ENCODE measurements at regions not wholly inside any gene's neighbourhood (a gene's known extent, or its start where the extent isn't known, plus 50 kb on each side); places are given as distances from the start of the nearest gene placed in this dataset.

- Mint-ChIP-seq H3K27ac (no peak overlapping the region), H3K4me1 (peaks cover 5% of the 10 kb centered on the region), H3K4me3 (no peak overlapping the region), H3K9me3 (peaks cover 26% of the 10 kb centered on the region), H3K27me3 (ENCODE audit: low read depth) (no peaks in the 10 kb centered on the region), H3K36me3 (peaks cover 6% of the 10 kb centered on the region)
- DNase-seq (ENCODE audit: low spot score in 2 of 2, unreplicated experiment in 2 of 2): no peak
- TF ChIP-seq CTCF (IDR thresholded peaks at IDR 0.05; ENCODE audit: unreplicated experiment): no peak
These were observed 180.0 kb upstream of the SMLR1 start for GRCh38 chr6:130647246-130647645.

- no peaks in the 10 kb centered on the region for H3K27me3 Mint-ChIP-seq (ENCODE audit: low read depth)
- H3K36me3 Mint-ChIP-seq: no peaks in the 10 kb centered on the region
- no peak overlapping the region for H3K27ac Mint-ChIP-seq
- H3K4me1 Mint-ChIP-seq: no peaks in the 10 kb centered on the region
- DNase-seq (ENCODE audit: low spot score in 2 of 2, unreplicated experiment in 2 of 2): no peak
- H3K9me3 Mint-ChIP-seq: peaks cover 4% of the 10 kb centered on the region
- no peak for TF ChIP-seq CTCF (IDR thresholded peaks at IDR 0.05; ENCODE audit: unreplicated experiment)
- H3K4me3 Mint-ChIP-seq: no peak overlapping the region
These were observed 171.6 kb upstream of the SMLR1 start for GRCh38 chr6:130655586-130655985.

GRCh38 chr6:130661077-130661476, 166.1 kb upstream of the SMLR1 start:
- TF ChIP-seq CTCF (IDR thresholded peaks at IDR 0.05; ENCODE audit: unreplicated experiment): no peak
- Mint-ChIP-seq H3K4me3 (no peak overlapping the region), H3K27me3 (ENCODE audit: low read depth) (no peaks in the 10 kb centered on the region), H3K4me1 (no peaks in the 10 kb centered on the region), H3K36me3 (no peaks in the 10 kb centered on the region), H3K9me3 (no peaks in the 10 kb centered on the region), H3K27ac (no peak overlapping the region)
- no peak for DNase-seq (ENCODE audit: low spot score in 2 of 2, unreplicated experiment in 2 of 2)

- peaks cover 18% of the 10 kb centered on the region for H3K4me1 Mint-ChIP-seq
- H3K27ac Mint-ChIP-seq: no peak overlapping the region
- TF ChIP-seq CTCF (IDR thresholded peaks at IDR 0.05; ENCODE audit: unreplicated experiment): no peak
- H3K4me3 Mint-ChIP-seq: no peak overlapping the region
- DNase-seq (ENCODE audit: low spot score in 2 of 2, unreplicated experiment in 2 of 2): no peak
- peaks cover 3% of the 10 kb centered on the region for H3K9me3 Mint-ChIP-seq
- H3K36me3 Mint-ChIP-seq: no peaks in the 10 kb centered on the region
- no peaks in the 10 kb centered on the region for H3K27me3 Mint-ChIP-seq (ENCODE audit: low read depth)
These were observed 160.4 kb upstream of the SMLR1 start for GRCh38 chr6:130666786-130667185.

- H3K4me1 Mint-ChIP-seq: peaks cover 20% of the 10 kb centered on the region
- H3K36me3 Mint-ChIP-seq: no peaks in the 10 kb centered on the region
- no peak for DNase-seq (ENCODE audit: low spot score in 2 of 2, unreplicated experiment in 2 of 2)
- no peak for TF ChIP-seq CTCF (IDR thresholded peaks at IDR 0.05; ENCODE audit: unreplicated experiment)
- H3K27ac Mint-ChIP-seq: no peak overlapping the region
- H3K27me3 Mint-ChIP-seq (ENCODE audit: low read depth): no peaks in the 10 kb centered on the region
- H3K9me3 Mint-ChIP-seq: peaks cover 3% of the 10 kb centered on the region
- H3K4me3 Mint-ChIP-seq: no peak overlapping the region
These were observed 157.1 kb upstream of the SMLR1 start for GRCh38 chr6:130670142-130670541.

- no peaks in the 10 kb centered on the region for H3K27me3 Mint-ChIP-seq (ENCODE audit: low read depth)
- peak overlapping the region; percentile 27 for H3K27ac Mint-ChIP-seq
- no peak for TF ChIP-seq CTCF (IDR thresholded peaks at IDR 0.05; ENCODE audit: unreplicated experiment)
- H3K9me3 Mint-ChIP-seq: peaks cover 3% of the 10 kb centered on the region
- H3K4me3 Mint-ChIP-seq: no peak overlapping the region
- H3K4me1 Mint-ChIP-seq: peaks cover 20% of the 10 kb centered on the region
- no peak for DNase-seq (ENCODE audit: low spot score in 2 of 2, unreplicated experiment in 2 of 2)
- no peaks in the 10 kb centered on the region for H3K36me3 Mint-ChIP-seq
These were observed 156.1 kb upstream of the SMLR1 start for GRCh38 chr6:130671119-130671518.

Measured in mesothelial cell of epicardium (in vitro differentiated cells).